ENCODE measurements at regions not wholly inside any gene's neighbourhood (a gene's known extent, or its start where the extent isn't known, plus 50 kb on each side); places are given as distances from the start of the nearest gene placed in this dataset.

DNA sequence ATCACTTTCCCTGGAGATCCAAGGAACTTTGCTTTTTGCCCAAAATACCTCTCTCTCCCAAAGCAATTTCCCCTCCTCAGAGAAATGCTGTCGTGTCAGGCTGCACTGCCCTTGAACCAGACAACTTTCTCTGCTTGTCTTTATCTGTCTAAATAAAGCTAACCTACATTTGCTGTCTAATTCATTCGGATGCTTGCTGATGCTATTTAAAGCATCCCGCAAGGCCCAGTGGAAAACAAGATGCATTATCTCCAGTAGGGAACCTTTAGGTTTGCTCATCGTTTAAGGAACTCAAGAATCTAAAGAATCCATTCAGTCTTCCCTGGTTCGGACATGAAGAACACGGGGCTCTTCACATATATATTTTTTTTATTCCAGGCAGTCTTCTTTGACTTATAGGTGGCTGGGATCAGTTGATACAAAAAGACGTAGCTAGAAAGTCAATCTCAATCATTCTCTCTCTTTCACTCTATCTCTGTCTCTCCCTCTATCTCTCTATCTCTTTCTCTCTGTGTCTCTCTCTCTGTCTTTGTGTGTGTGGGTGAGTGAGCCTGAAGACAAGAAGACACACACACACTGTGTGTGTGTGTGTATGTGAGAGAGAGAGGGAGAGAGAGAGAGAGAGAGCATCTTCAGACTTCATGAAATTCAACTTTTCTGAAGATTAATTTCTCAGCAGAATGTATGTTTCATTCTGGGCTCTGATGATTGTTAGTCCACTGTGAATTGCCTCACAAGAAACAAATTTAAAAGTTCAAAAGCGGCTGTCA is 92.8 kb upstream of the MKLN1 start:
- TF ChIP-seq, protein P1, sequence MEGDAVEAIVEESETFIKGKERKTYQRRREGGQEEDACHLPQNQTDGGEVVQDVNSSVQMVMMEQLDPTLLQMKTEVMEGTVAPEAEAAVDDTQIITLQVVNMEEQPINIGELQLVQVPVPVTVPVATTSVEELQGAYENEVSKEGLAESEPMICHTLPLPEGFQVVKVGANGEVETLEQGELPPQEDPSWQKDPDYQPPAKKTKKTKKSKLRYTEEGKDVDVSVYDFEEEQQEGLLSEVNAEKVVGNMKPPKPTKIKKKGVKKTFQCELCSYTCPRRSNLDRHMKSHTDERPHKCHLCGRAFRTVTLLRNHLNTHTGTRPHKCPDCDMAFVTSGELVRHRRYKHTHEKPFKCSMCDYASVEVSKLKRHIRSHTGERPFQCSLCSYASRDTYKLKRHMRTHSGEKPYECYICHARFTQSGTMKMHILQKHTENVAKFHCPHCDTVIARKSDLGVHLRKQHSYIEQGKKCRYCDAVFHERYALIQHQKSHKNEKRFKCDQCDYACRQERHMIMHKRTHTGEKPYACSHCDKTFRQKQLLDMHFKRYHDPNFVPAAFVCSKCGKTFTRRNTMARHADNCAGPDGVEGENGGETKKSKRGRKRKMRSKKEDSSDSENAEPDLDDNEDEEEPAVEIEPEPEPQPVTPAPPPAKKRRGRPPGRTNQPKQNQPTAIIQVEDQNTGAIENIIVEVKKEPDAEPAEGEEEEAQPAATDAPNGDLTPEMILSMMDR (IDR thresholded peaks at IDR 0.05), result no peak
- no peaks in the 10 kb centered on the region for H3K9me3 ChIP-seq (replicated peaks in 1 of 2; ENCODE audit: control insufficient read depth in 1 of 2, insufficient read depth in 1 of 2, low read length in 2 of 2)
- no peaks in the 10 kb centered on the region for H3K27me3 ChIP-seq (ENCODE audit: control insufficient read depth in 2 of 2, insufficient read depth in 2 of 2, low read length in 2 of 2)
- H3K4me3 Mint-ChIP-seq, result no peak overlapping the region
- H3K36me3 Mint-ChIP-seq, result peaks cover 0 to 9% of the 10 kb centered on the region in 2 donors
- peak overlapping the region; percentile 77 to 94 (median 87) for H3K27ac Mint-ChIP-seq
- peaks cover 0 to 2% (median 2%) of the 10 kb centered on the region in 3 donors for H3K27me3 Mint-ChIP-seq (ENCODE audit: low read depth in 3 of 3)
- H3K36me3 ChIP-seq (replicated peaks in 1 of 2; ENCODE audit: control insufficient read depth in 1 of 2, insufficient read depth in 2 of 2, low read length in 2 of 2), result no peaks in the 10 kb centered on the region
- H3K4me1 Mint-ChIP-seq, result peaks cover 73% of the 10 kb centered on the region
- H3K4me1 ChIP-seq (ENCODE audit: control insufficient read depth in 1 of 2, insufficient read depth in 2 of 2, low read length in 2 of 2), result peaks cover 46 to 72% of the 10 kb centered on the region in 2 donors
- peak overlapping the region; percentile 11 for H3K4me2 ChIP-seq (replicated peaks; ENCODE audit: extremely low read depth, low read length, poor library complexity, severe bottlenecking)
- peaks cover 0 to 6% (median 0%) of the 10 kb centered on the region in 7 donors for H3K9me3 Mint-ChIP-seq
- no peak for DNase-seq
- no peaks in the 10 kb centered on the region for H4K20me1 ChIP-seq (ENCODE audit: insufficient read depth, low read length)
- no peak overlapping the region for H3K9ac ChIP-seq (ENCODE audit: insufficient read depth, low read length, poor library complexity, severe bottlenecking)
- 95% methylated on average over 3 of the region's 8 CpGs for WGBS (ENCODE audit: insufficient coverage)
- H3K4me3 ChIP-seq (replicated peaks in 1 of 3; ENCODE audit: low read depth in 2 of 3, low read length in 3 of 3), result no peak overlapping the region
- H3K79me2 ChIP-seq (ENCODE audit: insufficient read depth, low read length), result no peaks in the 10 kb centered on the region
- intact Hi-C loops (cut with micrococcal nuclease), result loop anchor here (5.0 to 10.0 kb wide), 3 partner anchors 50 to 128 kb away; partner anchors contain the start of gene MKLN1 (in 2 of the 2)
- no peak overlapping the region for H2AFZ ChIP-seq (ENCODE audit: insufficient read depth, low read depth, low read length, poor library complexity, severe bottlenecking)
- peak overlapping the region in 1 of 2 donors; percentile 65 for H3K27ac ChIP-seq (ENCODE audit: low read depth in 1 of 2, low read length in 2 of 2)

GRCh38 chr7:131235489-131236317 is 92.0 kb upstream of the MKLN1 start:
- Histone ChIP-seq H3K4me1 (ENCODE audit: control insufficient read depth in 1 of 2, insufficient read depth in 2 of 2, low read length in 2 of 2) (peaks cover 38 to 64% of the 10 kb centered on the region in 2 donors), H2AFZ (ENCODE audit: insufficient read depth, low read depth, low read length, poor library complexity, severe bottlenecking) (no peak overlapping the region), H3K27ac (ENCODE audit: low read depth in 1 of 2, low read length in 2 of 2) (peak overlapping the region in 1 of 2 donors; percentile 65), H3K9ac (ENCODE audit: insufficient read depth, low read length, poor library complexity, severe bottlenecking) (no peak overlapping the region), H3K9me3 (replicated peaks in 1 of 2; ENCODE audit: control insufficient read depth in 1 of 2, insufficient read depth in 1 of 2, low read length in 2 of 2) (no peaks in the 10 kb centered on the region), H3K4me2 (replicated peaks; ENCODE audit: extremely low read depth, low read length, poor library complexity, severe bottlenecking) (peak overlapping the region; percentile 11), H4K20me1 (ENCODE audit: insufficient read depth, low read length) (no peaks in the 10 kb centered on the region), H3K4me3 (replicated peaks in 1 of 3; ENCODE audit: low read depth in 2 of 3, low read length in 3 of 3) (no peak overlapping the region), H3K27me3 (ENCODE audit: control insufficient read depth in 2 of 2, insufficient read depth in 2 of 2, low read length in 2 of 2) (no peaks in the 10 kb centered on the region), H3K36me3 (replicated peaks in 1 of 2; ENCODE audit: control insufficient read depth in 1 of 2, insufficient read depth in 2 of 2, low read length in 2 of 2) (no peaks in the 10 kb centered on the region), H3K79me2 (ENCODE audit: insufficient read depth, low read length) (no peaks in the 10 kb centered on the region)
- TF ChIP-seq, protein P1 (IDR thresholded peaks at IDR 0.05), result no peak
- Mint-ChIP-seq H3K9me3 (peaks cover 0 to 6% (median 0%) of the 10 kb centered on the region in 7 donors), H3K27me3 (ENCODE audit: low read depth in 3 of 3) (peaks cover 0 to 2% (median 2%) of the 10 kb centered on the region in 3 donors), H3K4me3 (no peak overlapping the region), H3K27ac (peak overlapping the region; percentile 77 to 94 (median 87)), H3K36me3 (peaks cover 0 to 9% of the 10 kb centered on the region in 2 donors), H3K4me1 (peaks cover 65% of the 10 kb centered on the region)
- DNase-seq, result peak; percentile 84 to 92 (median 90)
- WGBS (ENCODE audit: insufficient coverage), result 42% methylated on average over 6 of the region's 13 CpGs
- intact Hi-C loops (cut with micrococcal nuclease), result loop anchor here (5.0 to 10.0 kb wide), 2 partner anchors 51 to 92 kb away; partner anchors contain the start of gene MKLN1 (in 2 of the 2)

All from CD14-positive monocyte (primary cell).